Esophagus squamous epithelium (tissue), 4 donors: ENCODE measurements at regions not wholly inside any gene's neighbourhood (a gene's known extent, or its start where the extent isn't known, plus 50 kb on each side); places are given as distances from the start of the nearest gene placed in this dataset.

Source experiments
- CTCF ChIP-seq, 6 experiments: fragments of 450-650 bp in 4 of 6; fragments of 200-600 bp in 2 of 6; sonication (generic) in 2 of 6; IDR thresholded peaks; one replicate each; pipeline ENCODE4 v1.5.1; 2016 to 2019; ENCODE audit warnings: antibody characterized with exemption in 6 of 6, mild to moderate bottlenecking in 4 of 6, moderate library complexity in 4 of 6
- POLR2A ChIP-seq, 4 donors: fragments of 450-650 bp; IDR thresholded peaks; one replicate each; pipeline ENCODE4 v1.6.1; 2017; ENCODE audit warnings: antibody characterized with exemption in 4 of 4, mild to moderate bottlenecking in 4 of 4, moderate library complexity in 3 of 4

GRCh38 chr15:60122691-60123090 lies 118.6 kb downstream of the FOXB1 start:
- TF ChIP-seq CTCF (IDR thresholded peaks at IDR 0.05) (no peak), POLR2A (IDR thresholded peaks at IDR 0.05) (no peak)
